Left ventricle myocardium inferior (tissue), 1 donor: ENCODE measurements at regions not wholly inside any gene's neighbourhood (a gene's known extent, or its start where the extent isn't known, plus 50 kb on each side); places are given as distances from the start of the nearest gene placed in this dataset.
A peak's percentile ranks its signal among the peaks of the same experiment; 100 is the strongest.

ENCODE experiments used
- DNase-seq: peaks from one replicate; pipeline ENCODE4 v3.0.0-alpha.2; 2020
- H3K27ac ChIP-seq: fragments of 200-600 bp; replicated peaks from 2 replicates; pipeline ENCODE4 v1.8.0; 2021
- H3K27me3 ChIP-seq: fragments of 200-600 bp; 2 replicates; pipeline ENCODE4 v1.8.0; 2021; ENCODE audit warnings: low read depth
- H3K36me3 ChIP-seq: fragments of 200-600 bp; 2 replicates; pipeline ENCODE4 v1.8.0; 2021
- H3K4me1 ChIP-seq: fragments of 200-600 bp; 2 replicates; pipeline ENCODE4 v1.8.0; 2021
- H3K4me3 ChIP-seq: fragments of 200-600 bp; 2 replicates; pipeline ENCODE4 v1.8.0; 2021; ENCODE audit warnings: mild to moderate bottlenecking, moderate library complexity
- H3K9me3 ChIP-seq: fragments of 200-600 bp; replicated peaks from 2 replicates; pipeline ENCODE4 v1.8.0; 2021
- intact Hi-C: fragments of 100-400 bp; cut with micrococcal nuclease; formaldehyde crosslinking; loops from one replicate; pipeline ENCODE4 v1.11.0; 2022
- TF ChIP-seq, protein P1 (sequence below): fragments of 200-600 bp; IDR thresholded peaks from 2 replicates; pipeline ENCODE4 v1.8.0; 2021; ENCODE audit warnings: antibody characterized with exemption, mild to moderate bottlenecking, borderline replicate concordance
- donor health status: DM: no; HTN: yes; CAD: no; lungs with severe emphysema.

DNA sequence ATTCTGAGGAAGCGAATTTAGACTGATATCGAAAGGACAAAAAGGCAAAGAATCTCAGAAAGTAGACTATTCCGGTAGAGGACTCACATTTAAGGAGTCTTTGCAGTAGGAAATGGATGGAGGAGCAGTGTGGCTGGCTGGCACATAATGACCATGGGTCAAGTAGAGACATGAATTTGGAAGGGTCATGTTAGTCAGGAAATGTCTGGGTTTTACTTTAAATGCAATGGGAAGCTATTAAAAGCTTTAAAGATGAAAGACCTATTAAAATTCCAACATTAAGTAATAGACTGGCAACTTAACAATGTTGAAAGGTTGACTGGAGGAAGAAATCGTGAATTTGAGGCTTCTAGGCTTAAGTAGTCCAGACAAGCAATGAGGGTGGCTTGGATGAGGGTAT is 90.0 kb upstream of the SEMA3C start:
- intact Hi-C loops: no loop called here

DNA sequence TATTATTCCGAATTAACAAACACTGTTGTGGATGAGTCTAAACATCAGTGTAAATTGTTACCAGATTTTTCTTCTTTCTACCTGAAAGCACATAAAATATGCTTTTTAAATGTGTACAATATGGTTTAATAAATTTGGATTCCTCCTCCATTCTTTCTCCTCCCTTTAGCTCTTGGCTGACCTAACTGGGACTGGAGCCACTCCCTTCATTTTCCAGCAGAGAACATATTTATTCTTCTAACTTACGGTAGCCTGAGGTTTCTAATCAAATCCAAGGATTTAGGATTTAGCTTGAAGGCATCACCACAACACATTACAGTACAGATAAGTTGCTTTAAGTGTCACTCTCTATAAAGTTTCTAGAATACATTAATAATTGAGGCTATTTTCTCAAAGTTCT is 88.2 kb upstream of the SEMA3C start:
- no peaks in the 10 kb centered on the region for H3K27me3 ChIP-seq
- TF ChIP-seq, protein P1, sequence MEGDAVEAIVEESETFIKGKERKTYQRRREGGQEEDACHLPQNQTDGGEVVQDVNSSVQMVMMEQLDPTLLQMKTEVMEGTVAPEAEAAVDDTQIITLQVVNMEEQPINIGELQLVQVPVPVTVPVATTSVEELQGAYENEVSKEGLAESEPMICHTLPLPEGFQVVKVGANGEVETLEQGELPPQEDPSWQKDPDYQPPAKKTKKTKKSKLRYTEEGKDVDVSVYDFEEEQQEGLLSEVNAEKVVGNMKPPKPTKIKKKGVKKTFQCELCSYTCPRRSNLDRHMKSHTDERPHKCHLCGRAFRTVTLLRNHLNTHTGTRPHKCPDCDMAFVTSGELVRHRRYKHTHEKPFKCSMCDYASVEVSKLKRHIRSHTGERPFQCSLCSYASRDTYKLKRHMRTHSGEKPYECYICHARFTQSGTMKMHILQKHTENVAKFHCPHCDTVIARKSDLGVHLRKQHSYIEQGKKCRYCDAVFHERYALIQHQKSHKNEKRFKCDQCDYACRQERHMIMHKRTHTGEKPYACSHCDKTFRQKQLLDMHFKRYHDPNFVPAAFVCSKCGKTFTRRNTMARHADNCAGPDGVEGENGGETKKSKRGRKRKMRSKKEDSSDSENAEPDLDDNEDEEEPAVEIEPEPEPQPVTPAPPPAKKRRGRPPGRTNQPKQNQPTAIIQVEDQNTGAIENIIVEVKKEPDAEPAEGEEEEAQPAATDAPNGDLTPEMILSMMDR: no peak
- no peak overlapping the region for H3K4me3 ChIP-seq
- no peak for DNase-seq
- peaks cover 14% of the 10 kb centered on the region for H3K9me3 ChIP-seq
- H3K4me1 ChIP-seq: no peaks in the 10 kb centered on the region
- no peaks in the 10 kb centered on the region for H3K36me3 ChIP-seq
- no peak overlapping the region for H3K27ac ChIP-seq
- intact Hi-C loops: no loop called here

More for the DNA sequence above, 90.0 kb upstream of the SEMA3C start:
- H3K27ac ChIP-seq: no peak overlapping the region
- DNase-seq: no peak
- H3K27me3 ChIP-seq: no peaks in the 10 kb centered on the region
- TF ChIP-seq, protein P1: no peak
- peaks cover 19% of the 10 kb centered on the region for H3K9me3 ChIP-seq
- H3K36me3 ChIP-seq: no peaks in the 10 kb centered on the region
- H3K4me3 ChIP-seq: no peak overlapping the region
- no peaks in the 10 kb centered on the region for H3K4me1 ChIP-seq

GRCh38 chr7:81005254-81005653 is 86.4 kb upstream of the SEMA3C start:
- H3K27me3 ChIP-seq: no peaks in the 10 kb centered on the region
- no peaks in the 10 kb centered on the region for H3K9me3 ChIP-seq
- no peak overlapping the region for H3K4me3 ChIP-seq
- no peaks in the 10 kb centered on the region for H3K4me1 ChIP-seq
- intact Hi-C loops: no loop called here
- peak; percentile 24 for DNase-seq
- TF ChIP-seq, protein P1: no peak
- H3K36me3 ChIP-seq: no peaks in the 10 kb centered on the region
- no peak overlapping the region for H3K27ac ChIP-seq

- no peak for DNase-seq
- intact Hi-C loops: no loop called here
Observed at GRCh38 chr7:81004098-81004497, 85.2 kb upstream of the SEMA3C start.

DNA sequence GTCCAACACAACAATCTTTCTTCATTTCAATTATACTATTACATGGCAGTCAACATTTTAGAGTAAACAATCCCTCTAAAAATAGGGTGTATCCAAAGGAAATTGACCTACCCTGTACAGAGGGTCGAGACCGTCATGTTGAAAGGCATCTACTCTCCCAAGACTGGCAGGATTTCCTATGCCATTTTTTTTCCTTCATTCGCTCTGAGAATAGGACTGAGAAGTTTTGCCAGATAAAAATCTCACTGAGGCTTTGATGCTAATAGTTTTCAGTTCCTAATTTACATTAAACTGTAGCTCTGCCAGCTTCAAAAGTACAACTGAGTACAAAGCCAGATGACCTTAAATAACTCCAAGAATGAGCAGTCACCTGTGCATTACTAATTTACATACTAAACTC is 84.5 kb upstream of the SEMA3C start:
- intact Hi-C loops: no loop called here
- H3K9me3 ChIP-seq: no peaks in the 10 kb centered on the region
- H3K4me3 ChIP-seq: no peak overlapping the region
- H3K36me3 ChIP-seq: no peaks in the 10 kb centered on the region
- H3K4me1 ChIP-seq: no peaks in the 10 kb centered on the region
- H3K27me3 ChIP-seq: no peaks in the 10 kb centered on the region
- no peak overlapping the region for H3K27ac ChIP-seq
- TF ChIP-seq, protein P1: no peak
- no peak for DNase-seq

More at GRCh38 chr7:81004098-81004497, 85.2 kb upstream of the SEMA3C start:
- Histone ChIP-seq H3K27ac (no peak overlapping the region), H3K27me3 (no peaks in the 10 kb centered on the region), H3K9me3 (no peaks in the 10 kb centered on the region), H3K36me3 (no peaks in the 10 kb centered on the region), H3K4me1 (no peaks in the 10 kb centered on the region), H3K4me3 (no peak overlapping the region)
- TF ChIP-seq, protein P1: no peak

GRCh38 chr7:81002421-81002820 is 83.6 kb upstream of the SEMA3C start:
- H3K36me3 ChIP-seq: no peaks in the 10 kb centered on the region
- no peaks in the 10 kb centered on the region for H3K9me3 ChIP-seq
- intact Hi-C loops: no loop called here
- no peak overlapping the region for H3K4me3 ChIP-seq
- H3K4me1 ChIP-seq: no peaks in the 10 kb centered on the region
- TF ChIP-seq, protein P1: no peak
- H3K27me3 ChIP-seq: no peaks in the 10 kb centered on the region
- DNase-seq: no peak
- H3K27ac ChIP-seq: no peak overlapping the region
